Kidney capillary endothelial cell (primary cell): ENCODE measurements at regions not wholly inside any gene's neighbourhood (a gene's known extent, or its start where the extent isn't known, plus 50 kb on each side); places are given as distances from the start of the nearest gene placed in this dataset.

ENCODE experiments used
- DNase-seq: peaks from one replicate; pipeline ENCODE4 v3.0.0-alpha.2; 2018; ENCODE audit warnings: low spot score

DNA sequence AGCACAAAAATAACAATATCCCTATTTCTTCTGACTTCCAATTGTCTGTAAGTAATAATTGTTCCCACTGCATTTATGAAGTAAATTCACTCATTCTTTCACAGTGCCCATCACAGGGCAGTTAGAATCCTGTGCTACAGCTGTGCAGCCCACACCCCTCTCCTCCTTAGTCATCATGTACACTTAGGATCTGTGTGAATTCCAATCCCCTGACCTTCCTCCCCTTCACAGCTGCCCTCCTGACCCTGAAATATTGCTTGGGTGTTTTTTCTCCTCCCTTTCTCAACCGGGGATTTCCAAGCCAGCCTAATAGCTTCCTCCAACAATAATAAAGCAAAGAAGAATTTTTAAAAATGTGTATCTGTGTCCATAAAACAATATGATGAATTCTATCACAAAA lies 91.5 kb upstream of the BEND6 start:
- DNase-seq: peak; percentile 64

- no peak for DNase-seq
Observed at GRCh38 chr6:56862415-56863175, 92.3 kb upstream of the BEND6 start.

GRCh38 chr6:56860475-56860874 lies 94.4 kb upstream of the BEND6 start:
- DNase-seq: no peak

DNA sequence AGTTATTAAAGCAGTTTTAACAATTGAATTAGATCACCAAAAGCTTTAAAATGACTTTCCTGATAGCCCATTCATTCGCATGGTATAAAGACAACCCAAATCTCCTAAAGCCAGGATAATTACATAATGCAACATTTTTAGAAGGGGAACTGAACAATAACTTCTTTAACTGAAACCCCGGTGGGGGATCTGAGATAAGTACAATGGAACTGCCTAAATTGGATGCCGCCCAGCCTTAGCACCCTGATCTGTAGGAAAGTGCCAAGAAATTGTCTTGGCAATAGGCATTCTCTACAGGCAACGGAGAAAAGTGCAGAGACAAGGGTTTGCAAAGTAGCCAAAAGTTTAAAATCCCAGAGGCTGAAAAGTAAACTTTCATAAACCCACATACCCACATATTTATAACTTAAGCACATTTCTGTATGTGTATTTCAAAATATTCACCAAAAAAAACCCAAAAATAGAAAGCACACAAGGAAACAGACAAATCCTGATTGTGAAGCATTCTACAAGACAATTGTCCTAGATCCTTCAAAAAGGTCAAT lies 98.8 kb upstream of the BEND6 start:
- no peak for DNase-seq

- DNase-seq: no peak
Observed at GRCh38 chr6:56854086-56854485, 100.8 kb upstream of the BEND6 start.

DNA sequence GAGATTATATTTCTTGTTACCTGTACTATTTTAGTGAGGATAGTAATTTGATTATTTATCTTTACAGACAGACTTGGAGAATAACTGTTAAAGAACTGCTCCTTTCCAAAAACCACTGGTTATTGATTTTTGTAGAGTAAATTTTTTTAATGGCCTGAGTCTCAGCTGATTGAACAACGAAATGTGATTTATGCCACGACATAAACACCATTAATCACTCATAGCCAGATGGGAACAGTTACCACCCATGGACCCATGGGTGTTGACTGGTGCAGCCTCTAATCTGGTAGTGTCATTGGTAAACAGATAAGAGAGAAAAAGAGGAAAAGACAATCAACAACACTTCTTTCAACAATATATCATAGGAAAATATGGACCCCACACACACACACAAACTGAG lies 101.4 kb upstream of the BEND6 start:
- no peak for DNase-seq

- DNase-seq: no peak
Observed at GRCh38 chr6:56852260-56853010, 102.5 kb upstream of the BEND6 start.

DNA sequence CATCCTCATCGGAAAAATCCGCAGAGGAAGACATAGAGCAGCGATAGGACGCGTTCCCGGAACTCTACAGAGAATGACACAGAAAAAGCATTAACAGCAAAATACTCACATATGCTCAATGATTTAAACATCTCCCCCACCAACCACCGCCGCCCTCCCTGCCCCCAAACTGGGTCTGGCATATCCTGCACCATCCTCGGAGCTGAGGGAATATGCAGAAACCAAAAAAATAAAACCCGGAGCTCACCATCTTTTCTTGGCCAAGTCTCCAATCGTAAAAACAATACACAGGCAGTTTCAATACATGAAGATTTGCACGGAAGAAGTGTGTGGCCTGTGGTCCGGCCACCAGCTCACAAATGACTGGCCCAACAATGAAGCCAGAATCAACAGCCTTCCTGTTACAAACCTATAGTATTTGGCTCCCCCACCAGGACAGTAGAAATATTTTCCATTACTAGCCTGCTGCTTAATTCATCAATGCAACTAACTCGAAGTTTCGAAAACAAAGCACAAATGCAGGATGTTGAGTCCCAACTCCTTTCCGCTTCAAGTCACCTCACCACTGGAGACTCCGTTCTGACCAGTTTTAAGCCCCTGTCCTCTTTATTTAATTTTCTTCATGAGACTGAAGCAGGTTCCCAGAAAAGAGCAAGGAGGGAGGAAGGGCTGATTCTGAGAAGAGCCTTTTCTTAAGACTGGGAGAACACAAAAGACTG lies 103.2 kb upstream of the BEND6 start:
- DNase-seq: peak; percentile 91

DNA sequence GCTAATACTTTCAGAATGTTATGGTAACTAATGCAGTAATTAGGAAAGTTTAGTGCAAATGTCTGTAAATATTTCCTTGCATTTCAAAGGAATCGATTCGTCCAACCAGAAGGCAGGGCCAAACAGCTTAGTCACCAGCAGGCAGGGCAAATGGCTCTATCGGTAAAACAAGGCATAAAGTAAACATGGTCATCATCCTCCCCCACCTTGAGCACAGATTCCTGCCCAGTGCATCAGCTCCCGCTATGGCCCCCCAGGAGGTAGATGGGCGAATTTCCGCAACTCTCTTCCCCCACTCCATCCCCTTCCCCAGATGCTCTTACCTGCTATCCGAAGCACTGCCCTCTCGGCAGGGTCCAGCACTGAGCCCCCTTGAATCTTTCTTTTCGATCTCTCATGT lies 103.8 kb upstream of the BEND6 start:
- no peak for DNase-seq

- DNase-seq: no peak
Observed at GRCh38 chr6:56850626-56851025, 104.3 kb upstream of the BEND6 start.

DNA sequence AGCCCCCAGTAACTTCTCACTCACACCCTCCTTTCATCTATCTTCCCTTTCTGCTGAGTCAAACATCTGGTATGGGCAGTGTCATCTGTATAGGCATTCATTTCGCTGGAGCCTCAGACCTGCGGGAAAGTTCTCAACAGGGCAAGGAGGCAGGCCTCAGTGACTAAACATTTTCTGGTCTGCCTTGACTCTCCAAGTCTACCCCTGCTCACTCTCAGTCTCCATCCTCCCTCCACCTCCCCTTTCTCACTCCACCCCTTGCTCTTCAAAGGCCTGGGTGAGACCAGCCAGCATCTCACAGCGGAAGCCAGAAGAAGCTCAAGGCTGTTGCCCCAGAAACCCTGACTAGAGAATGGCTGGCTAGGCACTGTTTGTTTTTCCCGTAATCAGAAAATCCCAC lies 105.0 kb upstream of the BEND6 start:
- no peak for DNase-seq

DNA sequence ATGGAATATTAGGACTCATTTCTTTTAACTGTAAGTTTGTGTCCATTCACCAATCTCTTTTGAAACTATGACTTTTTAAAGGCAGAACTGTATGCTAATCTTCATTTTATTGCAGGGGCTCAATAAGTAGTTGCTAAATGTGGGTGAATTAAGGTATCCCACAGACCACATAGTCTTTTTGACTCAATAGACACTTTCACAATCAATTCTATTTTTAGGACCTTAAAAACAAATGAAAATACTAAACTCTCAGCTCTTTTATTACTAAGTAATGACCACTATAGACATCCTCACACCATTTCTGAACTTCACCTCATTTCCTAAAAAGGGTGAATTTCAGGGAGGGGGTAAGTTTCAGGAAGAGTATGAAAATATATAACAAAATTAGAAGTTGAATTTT lies 106.8 kb upstream of the BEND6 start:
- DNase-seq: no peak

DNA sequence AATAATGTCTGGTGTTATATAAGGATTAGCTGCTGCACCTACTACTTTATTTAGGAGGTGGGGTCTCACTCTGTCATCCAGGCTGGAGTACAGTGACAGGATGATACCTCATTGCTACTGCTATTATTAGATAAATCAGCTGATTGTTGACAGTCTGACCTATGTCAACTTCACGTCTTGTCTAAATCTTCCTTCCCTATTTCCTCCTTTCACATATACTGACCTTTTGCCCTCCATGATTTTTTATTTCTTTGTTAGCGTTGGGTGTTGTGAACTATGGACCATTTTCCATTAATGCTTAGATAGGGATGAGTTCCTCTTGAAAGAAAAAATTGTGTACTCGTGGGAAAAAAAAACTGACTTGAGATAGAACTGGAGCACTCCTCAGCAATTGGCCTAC lies 109.9 kb upstream of the BEND6 start:
- DNase-seq: no peak

GRCh38 chr6:56843476-56844349 lies 111.2 kb upstream of the BEND6 start:
- peak; percentile 77 for DNase-seq

GRCh38 chr6:56842686-56843475 lies 112.0 kb upstream of the BEND6 start:
- DNase-seq: no peak

GRCh38 chr6:56841751-56842150 lies 113.2 kb upstream of the BEND6 start:
- no peak for DNase-seq

DNA sequence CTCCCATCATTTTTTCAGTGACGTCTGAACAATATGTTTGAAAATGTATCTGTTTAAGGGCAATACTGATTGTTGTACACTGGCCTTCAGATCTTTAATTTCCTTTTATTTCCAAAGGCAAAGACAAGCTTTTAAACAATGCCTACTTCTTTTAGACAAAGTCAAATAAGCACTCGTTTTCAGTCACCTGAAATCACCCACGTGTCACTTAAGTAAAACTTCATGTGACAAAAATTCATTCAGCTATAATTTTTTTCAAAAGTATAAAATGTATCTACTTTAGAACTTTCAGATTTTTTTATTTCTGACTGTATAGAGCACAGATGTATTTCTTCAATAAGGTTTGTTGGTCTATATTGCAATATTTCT lies 113.5 kb upstream of the BEND6 start:
- no peak for DNase-seq

GRCh38 chr6:56840467-56841380 lies 114.2 kb upstream of the BEND6 start:
- peak; percentile 78 for DNase-seq

GRCh38 chr6:56839533-56840183 lies 115.2 kb upstream of the BEND6 start:
- no peak for DNase-seq
